ENCODE measurements at regions not wholly inside any gene's neighbourhood (a gene's known extent, or its start where the extent isn't known, plus 50 kb on each side); places are given as distances from the start of the nearest gene placed in this dataset.

- TF ChIP-seq BCLAF1 (IDR thresholded peaks at IDR 0.05) (no peak), DPF2 (IDR thresholded peaks at IDR 0.05) (no peak), SREBF1 (IDR thresholded peaks at IDR 0.05; ENCODE audit: low read length) (no peak), YBX1 (IDR thresholded peaks at IDR 0.05) (no peak)
Observed at GRCh38 chr2:40036241-40036640, 257.2 kb upstream of the THUMPD2 start (continued).

GRCh38 chr2:40034801-40035200 lies 255.7 kb upstream of the THUMPD2 start:
- RAD21 ChIA-PET (ENCODE audit: unreplicated experiment), result no interaction called here
- CTCF ChIA-PET, result no interaction called here
- Histone ChIP-seq H4K20me1 (ENCODE audit: control insufficient read depth, insufficient read depth) (no peaks in the 10 kb centered on the region), H3K27ac (ENCODE audit: control insufficient read depth, insufficient read depth) (no peak overlapping the region), H3K27me3 (replicated peaks in 1 of 2; ENCODE audit: control insufficient read depth in 2 of 2, insufficient read depth in 2 of 2, low read length in 1 of 2) (no peaks in the 10 kb centered on the region), H3K36me3 (ENCODE audit: control insufficient read depth in 2 of 2, insufficient read depth in 2 of 2, low read length in 1 of 2) (no peaks in the 10 kb centered on the region), H3K4me3 (no peak overlapping the region), H3K9ac (ENCODE audit: control insufficient read depth, insufficient read depth, low read length) (no peak overlapping the region), H3K79me2 (ENCODE audit: control insufficient read depth, insufficient read depth, low read length) (no peaks in the 10 kb centered on the region), H3K4me1 (ENCODE audit: control insufficient read depth, insufficient read depth, low read length) (no peaks in the 10 kb centered on the region), H3K4me2 (ENCODE audit: control insufficient read depth, insufficient read depth) (no peak overlapping the region), H2AFZ (ENCODE audit: control insufficient read depth, low read depth, low read length) (no peak overlapping the region), H3K9me3 (replicated peaks; ENCODE audit: control insufficient read depth, insufficient read depth, low read length) (no peaks in the 10 kb centered on the region; the same call in 2 of the 3 replicates)
- no peak for FAIRE-seq
- in situ Hi-C loops (cut with MboI) (no loop called here), intact Hi-C loops (cut with micrococcal nuclease; ENCODE audit: unreplicated experiment) (no loop called here)
- no peak for ATAC-seq
- no TSS peak for BruUV-seq (replicated peaks)
- no peak for DNase-seq (ENCODE audit: low read depth, low spot score)
- POLR2A ChIA-PET, result no interaction called here
- SMC1A ChIA-PET (ENCODE audit: uncharacterized antibody, unreplicated experiment), result no interaction called here
- TF ChIP-seq BCL3 (IDR thresholded peaks at IDR 0.05; ENCODE audit: borderline replicate concordance, insufficient read depth, low read depth, low read length, poor library complexity, severe bottlenecking) (no peak), SUPT20H (IDR thresholded peaks at IDR 0.05; ENCODE audit: borderline replicate concordance, control insufficient read depth, low read depth, low read length) (no peak), BACH1 (IDR thresholded peaks at IDR 0.05; ENCODE audit: borderline replicate concordance) (no peak), BCLAF1 (IDR thresholded peaks at IDR 0.05) (no peak), SREBF2 (IDR thresholded peaks at IDR 0.05; ENCODE audit: low read length) (no peak), HCFC1 (IDR thresholded peaks at IDR 0.05; ENCODE audit: low read length) (no peak), MYB (IDR thresholded peaks at IDR 0.05; ENCODE audit: borderline replicate concordance, low read depth, low read length) (no peak), ZNF384 (IDR thresholded peaks at IDR 0.05; ENCODE audit: borderline replicate concordance, low read depth, low read length) (no peak), CBX3 (IDR thresholded peaks at IDR 0.05; ENCODE audit: borderline replicate concordance, low read depth) (no peak), HDAC2 (IDR thresholded peaks at IDR 0.05) (no peak), MLLT1 (IDR thresholded peaks at IDR 0.05) (no peak)

Data from GM12878 (cell line).